ENCODE measurements at regions not wholly inside any gene's neighbourhood (a gene's known extent, or its start where the extent isn't known, plus 50 kb on each side); places are given as distances from the start of the nearest gene placed in this dataset.
A peak's percentile ranks its signal among the peaks of the same experiment; 100 is the strongest.

DNA sequence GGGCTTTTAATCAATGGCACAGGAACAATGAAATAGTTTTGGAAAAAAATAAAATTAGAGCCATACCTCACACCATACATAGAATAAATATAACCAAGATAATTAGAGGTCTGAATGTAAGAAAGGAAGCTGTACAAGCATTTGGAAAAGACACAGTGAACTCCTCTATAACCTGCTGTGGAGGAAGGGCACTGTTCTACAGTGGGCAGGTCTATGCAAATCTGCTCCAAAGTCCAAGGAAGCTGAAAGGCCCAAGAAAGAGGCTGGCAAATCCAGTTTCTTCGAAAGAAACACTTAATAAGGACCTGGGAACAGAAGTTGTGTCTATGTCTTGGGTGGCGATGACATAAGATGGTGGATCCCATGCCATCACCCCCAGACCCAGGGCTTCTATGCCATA is 169.4 kb upstream of the RALGAPA2 start:
- DNase-seq (ENCODE audit: low spot score), result no peak

DNA sequence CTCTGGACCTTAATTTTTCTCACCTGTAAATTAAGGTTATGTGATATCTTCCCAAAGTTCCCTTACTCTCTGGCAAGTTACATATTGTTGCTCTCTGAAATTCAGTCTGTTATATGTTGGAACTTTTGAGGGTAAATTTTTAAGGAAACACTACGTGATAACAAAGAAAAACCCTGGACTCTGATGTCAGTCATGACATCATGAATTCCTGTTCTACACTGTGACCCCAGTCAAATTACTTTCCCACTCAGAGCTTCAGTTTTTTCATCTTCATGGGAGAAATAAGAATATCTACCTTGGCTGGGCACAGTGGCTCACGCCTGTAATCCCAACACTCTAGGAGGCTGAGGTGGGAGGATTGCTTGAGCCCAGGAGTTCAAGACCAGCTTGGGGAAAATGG is 164.6 kb upstream of the RALGAPA2 start:
- DNase-seq (ENCODE audit: low spot score), result no peak

DNA sequence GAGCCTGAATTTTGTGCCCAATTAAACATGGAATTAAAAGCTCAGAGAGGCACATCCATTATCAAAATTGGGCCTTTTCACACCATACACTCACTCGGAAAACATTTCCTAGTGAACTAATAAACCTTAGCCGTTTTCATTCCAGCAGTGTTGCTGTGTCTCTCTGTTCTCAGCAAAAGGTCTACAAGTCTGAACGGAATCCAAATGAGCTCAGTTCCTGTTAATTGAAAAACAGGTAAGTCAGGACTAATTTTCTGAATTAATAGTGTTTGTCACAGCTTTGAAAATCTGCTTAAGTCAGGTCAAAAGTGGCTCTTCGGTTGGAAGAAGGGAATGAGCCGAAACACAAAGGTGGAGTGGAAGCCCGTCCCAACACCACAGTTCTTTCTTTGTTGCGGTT is 163.3 kb upstream of the RALGAPA2 start:
- DNase-seq (ENCODE audit: low spot score), result no peak

DNA sequence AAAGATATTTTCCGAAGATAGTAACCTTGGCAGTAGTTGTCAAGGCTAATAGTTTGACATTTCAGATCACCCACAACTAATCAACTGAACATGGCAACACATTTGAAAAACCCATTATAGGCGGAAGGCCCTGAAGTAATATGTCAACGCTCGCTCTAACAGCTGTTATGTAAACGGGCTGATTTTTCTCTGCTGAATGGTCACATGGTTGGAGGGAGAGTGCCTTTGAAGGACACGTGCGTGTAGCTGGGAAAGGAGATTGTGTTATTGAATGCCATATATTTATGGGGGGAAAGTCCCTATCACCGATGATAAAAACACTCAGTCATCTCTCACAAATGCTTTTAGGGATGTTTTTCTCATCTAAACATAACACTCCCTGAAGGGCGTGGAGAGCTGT is 160.0 kb upstream of the RALGAPA2 start:
- DNase-seq (ENCODE audit: low spot score), result no peak

DNA sequence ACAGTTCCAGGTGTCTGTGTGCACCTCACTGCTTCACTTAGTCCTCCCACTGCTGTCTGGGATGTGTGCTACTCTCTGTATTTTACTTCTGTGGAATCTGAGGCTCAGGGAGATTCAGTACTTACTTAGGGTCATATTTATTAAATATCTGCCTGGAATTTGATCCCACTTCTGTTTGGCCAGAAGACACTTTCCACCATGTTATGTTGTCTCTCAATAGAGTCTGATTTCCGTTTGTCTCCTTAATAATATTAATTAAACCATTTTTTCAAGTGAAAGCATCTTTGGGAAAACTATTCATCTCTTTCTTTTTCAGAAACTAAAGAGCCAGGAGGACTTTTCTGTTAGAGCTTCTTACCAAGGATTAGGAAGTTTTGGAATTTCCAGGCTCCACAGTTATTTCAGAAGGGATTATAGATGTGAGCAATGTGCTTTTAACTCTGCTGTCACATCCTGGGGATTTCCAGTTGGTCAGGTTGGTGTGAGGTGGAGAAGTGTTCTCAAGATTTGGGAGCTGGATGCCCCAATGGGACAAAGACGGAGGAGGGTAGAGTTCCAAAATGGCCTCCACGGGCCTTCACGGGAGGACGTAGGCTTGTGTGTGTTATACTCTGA is 156.8 kb upstream of the RALGAPA2 start:
- no peak for DNase-seq (ENCODE audit: low spot score)

DNA sequence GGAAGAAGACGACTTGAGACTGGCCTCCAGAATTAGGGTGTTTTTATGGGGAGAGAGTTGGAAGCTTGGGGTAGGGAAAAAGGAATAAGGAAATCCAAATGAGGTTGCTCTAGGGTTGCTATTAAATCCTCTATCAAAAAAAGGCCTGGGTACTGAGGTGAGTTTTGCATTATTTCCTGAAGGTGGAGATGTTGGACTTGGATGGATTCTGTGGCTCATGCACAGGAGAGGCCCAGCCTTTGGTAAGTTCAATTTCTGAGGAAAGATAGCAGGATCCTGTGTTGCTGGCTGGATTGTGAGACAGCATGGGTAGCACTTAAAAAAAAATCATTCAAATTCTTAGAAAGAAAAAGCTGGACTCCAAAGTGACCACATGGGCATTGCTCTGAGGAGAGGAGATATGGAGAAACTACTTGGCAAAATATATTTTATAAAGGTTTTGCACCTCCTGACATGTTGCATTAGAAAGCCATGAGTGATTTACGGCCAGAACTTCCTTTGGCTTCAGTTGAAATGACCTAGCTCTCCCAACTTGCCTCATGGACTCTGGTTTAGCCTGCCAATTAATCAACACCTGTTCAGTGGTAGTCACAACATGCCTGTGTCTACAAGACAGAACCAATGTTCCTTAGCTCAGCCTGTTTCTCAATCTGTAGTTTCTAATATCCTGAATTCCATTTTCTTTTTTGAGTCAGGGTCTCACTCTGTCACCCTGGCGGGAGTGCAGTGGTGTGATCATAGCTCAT is 152.1 kb upstream of the RALGAPA2 start:
- DNase-seq (ENCODE audit: low spot score), result no peak

DNA sequence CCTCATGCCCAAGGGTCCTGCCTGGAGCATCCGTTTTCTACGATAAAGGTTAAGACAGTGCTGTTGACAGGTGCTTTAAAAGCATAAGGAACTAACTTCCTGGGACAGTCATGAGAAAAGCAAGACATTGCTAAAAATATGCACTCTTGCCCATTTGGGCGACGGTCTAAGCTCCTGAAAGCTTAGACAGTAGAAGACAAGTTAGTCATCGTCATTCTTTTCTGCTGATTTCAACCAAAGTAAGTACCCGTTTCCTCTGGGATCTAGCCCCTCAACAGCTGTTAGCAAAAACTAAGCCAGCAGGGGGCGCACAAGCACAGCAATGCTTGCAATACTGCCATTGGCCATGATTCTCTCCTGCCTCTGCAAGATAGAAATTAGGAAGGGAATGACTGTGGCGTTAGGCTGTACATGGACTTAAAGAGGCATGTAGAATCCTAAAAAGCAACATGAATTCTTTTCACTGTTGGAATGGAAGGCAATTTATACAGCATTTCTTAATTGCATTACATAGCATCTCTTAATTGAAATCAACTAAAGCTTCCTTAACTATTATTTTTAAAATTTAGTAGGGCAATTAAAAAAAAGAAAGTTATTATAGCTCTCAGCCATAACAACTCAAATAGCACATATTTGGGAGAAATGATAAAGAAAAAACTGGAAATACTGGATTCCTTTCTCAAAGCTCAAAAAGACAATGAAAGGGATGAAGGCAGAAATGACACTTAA is 147.8 kb upstream of the RALGAPA2 start:
- DNase-seq (ENCODE audit: low spot score), result peak; percentile 73

DNA sequence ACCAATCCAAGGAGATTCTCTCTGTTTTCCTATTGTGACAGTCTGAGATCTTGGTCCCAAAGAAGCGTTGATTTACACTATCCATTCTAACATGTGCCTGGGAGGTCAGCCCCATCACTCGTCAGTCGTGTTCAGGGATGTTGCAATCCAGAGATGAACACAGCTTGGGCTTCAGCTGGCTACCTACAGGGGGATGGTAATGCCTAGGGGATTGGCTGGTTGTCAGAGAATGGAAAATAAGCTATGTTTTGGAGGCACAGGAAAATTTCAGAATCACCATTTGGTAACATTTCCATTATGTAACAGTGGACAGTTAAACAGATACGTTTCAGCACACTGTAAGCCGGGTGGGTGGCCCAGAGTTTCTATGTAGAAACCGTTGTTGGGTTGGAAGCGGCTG is 147.1 kb upstream of the RALGAPA2 start:
- no peak for DNase-seq (ENCODE audit: low spot score)

DNA sequence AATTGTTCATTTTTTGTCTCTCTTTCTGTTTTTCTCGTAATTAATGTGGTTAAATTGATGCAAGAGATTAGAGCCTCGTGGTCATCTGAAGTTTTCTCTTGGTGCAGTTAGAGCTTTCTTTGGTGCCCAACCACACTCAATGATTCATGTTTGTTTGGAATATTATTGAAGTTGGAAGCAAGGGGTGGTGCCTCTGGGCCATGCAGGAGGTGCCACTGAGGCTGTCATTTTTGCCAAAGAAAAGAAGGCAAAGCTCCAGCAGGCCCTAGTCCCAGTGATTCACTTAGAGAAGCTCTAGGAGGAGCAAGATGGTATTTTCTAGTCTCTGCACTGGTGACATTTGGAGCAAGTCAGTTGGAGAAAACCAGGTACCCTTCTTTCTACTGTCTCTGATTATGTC is 144.5 kb upstream of the RALGAPA2 start:
- DNase-seq (ENCODE audit: low spot score), result no peak

DNA sequence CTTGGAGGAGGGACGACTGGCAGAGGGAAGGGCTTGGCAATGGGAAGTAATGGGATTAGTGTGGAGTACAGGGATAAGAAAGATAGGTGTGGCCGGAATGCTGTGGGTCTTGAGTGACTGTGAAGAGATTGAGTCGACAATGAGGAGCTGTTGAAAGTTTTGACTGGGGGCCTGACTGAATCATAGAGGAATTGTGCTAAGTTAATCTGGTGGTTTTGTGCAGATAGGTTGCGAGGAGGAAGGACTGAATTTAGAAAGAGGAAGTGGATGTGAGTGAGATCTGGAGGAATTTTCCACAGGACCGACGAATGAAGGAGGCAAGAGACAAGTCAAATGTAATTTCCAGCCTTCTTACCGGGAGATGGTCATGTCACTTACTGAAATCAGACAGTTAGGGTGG is 143.9 kb upstream of the RALGAPA2 start:
- no peak for DNase-seq (ENCODE audit: low spot score)

DNA sequence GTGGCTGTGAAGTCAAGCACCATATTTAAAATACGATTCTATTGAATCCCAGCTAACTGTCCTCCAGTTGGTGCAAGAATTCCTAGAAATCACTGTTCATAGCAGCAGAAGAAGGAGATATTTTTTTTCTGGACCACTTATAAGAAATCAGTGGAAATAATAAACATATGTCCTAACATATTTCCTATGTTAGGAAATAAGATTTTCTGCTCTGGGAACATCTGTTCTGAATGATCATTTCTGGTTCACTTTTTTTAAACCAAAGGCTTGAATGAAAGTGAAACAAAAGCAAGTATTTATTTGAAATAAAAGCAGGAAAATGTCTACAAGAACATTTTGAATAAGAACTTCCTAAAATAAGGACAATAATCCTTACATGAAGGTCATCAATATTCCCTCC is 138.9 kb upstream of the RALGAPA2 start:
- no peak for DNase-seq (ENCODE audit: low spot score)

DNA sequence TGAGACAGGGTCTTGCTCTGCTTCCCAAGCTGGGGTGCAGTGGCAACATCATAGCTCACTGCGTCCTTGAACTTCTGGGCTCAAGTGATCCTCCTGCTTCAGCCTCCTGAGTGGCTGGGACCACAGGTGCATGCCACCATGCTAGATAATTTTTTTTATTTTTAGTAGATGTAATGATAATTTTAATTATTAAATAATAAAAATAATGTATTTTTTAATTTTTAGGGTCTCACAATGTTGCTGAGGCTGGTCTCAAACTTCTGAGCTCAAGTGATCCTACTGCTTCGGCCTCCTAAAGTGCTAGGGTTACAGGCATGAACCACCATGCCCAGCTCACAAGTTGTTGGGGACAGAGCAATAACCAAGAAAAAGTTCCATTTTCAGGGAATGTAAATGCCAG is 138.0 kb upstream of the RALGAPA2 start:
- DNase-seq (ENCODE audit: low spot score), result no peak

DNA sequence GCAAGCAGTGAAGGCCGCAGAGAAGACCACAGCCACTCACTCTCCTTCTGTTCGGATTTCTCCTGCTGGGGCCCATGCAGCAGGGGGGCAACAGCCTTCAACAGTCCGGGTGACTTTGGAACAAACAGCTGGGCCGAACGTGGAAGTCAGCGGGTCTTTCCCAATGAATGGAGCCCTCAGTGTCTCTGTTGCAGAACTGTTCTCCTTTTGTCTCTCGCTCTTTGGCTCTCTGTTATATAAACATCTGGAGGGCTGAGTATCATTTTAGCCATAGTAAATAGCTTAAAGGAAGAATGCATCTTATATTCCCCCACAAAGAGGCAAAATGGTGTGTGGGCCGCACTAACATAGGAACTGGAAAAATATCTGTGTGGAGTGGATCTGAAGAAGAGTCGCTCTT is 136.7 kb upstream of the RALGAPA2 start:
- DNase-seq (ENCODE audit: low spot score), result no peak

DNA sequence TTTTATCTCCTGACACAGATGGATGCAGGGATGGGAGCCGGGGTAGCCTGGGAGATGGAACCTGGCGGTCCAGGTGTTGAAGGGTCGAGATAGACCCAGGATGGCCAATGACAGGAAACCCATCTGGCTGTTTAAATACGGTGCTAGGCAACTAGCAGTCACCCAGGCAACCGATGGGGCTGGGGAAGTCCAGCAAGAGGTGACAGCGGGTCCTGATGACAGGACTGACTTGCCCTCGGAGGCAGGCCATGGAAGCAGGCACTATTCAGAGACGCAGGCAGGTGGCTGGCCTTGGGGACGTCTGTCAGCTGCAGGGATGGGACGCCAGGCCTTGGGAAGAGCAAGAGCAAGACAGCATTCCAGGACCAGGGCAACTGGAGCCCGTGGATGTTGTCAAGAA is 135.4 kb upstream of the RALGAPA2 start:
- DNase-seq (ENCODE audit: low spot score), result no peak

DNA sequence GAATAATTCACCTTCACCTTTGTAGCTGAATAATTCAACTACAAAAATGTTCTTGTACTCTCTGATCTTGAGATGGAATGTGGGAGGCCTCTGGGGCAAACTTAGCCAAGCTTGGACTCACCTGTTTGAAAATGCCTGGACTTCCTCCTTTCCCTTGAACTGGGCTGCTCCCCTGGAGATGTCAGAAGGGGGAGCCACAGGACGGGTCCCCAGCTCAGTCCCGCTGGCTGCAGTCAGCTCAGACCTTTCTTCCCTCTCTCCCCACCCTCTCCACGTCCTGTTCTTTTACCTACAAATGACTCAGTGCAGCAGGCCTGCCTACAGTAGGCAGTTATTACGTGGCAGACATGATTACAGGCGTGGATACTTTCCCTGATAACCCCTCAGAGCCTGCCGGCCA is 131.5 kb upstream of the RALGAPA2 start:
- no peak for DNase-seq (ENCODE audit: low spot score)

DNA sequence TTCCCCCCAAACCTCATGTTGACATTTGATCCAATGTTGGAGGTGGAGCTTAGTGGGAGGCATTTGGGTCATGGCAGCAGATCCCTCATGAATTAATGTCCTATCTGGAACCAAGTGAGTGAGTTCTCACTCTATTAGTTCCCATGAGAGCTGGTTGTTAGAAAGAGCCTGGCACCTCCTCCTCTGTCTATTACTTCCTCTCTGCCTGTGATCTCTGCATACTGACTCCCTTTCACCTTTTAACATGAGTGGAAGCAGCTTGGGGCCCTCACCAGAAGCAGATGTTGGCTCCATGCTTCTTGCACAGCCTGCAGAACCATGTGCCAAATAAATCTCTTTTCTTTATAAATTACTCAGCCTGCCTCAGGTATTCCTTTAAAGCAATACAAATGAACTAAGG is 127.3 kb upstream of the RALGAPA2 start:
- no peak for DNase-seq (ENCODE audit: low spot score)

DNA sequence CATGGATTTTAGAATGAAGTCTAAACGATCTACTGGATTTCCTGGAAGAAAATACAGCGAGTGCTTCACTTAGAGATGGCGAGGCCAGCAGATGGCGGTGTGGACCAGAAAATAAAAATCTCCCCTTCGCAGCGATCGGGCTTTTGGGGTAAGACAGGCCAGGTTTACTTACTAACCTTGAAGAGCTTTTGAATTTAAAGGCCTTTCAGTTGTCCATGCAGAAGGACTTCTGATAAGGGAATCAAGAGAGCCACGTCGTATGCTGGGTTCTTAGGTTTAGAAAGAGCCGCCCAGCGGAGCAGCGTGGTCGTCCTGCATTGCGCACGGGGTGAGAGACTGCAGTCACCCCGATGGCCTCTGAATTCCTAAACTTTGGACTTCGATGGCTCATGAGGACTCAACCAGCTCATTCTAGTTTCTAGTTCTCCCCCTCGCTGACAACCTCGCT is 125.2 kb upstream of the RALGAPA2 start:
- DNase-seq (ENCODE audit: low spot score), result no peak

DNA sequence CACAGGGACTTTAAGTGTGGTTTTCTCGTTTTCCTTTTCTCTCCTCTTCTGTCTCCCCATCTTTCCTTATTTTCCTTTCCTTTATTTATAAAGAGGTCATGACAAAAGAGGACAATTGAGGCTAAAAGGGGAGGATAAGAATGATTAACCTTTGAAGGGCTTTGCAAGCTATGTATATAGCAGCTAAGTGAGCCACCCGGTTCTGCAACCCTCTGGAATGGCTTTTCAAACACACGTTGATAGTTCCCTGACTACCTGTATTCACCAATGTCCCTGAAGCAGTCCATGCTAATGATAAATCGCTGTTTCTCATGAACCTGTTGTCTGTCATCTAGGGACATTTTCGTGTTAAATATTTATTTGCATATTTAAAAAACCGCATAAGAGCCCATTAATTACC is 124.4 kb upstream of the RALGAPA2 start:
- DNase-seq (ENCODE audit: low spot score), result no peak

DNA sequence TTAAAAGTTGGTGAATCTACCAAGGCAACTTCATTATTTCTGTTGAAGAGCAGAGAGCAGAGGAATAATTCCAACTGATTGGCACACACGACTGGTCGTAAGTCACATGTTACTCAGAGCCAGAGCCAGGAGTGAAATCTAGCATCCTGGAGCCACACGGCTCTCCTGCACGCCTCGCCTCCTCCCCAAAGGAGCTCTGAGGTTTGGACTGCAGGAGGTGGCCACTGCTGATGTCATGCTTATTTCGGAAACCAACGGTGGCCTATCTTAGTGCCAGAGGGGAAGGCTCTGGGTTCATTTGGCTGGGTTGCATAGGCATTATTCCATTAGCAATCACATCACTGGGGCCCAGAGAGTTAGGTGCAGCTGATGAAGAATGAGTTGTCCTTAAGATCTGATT is 123.5 kb upstream of the RALGAPA2 start:
- no peak for DNase-seq (ENCODE audit: low spot score)

DNA sequence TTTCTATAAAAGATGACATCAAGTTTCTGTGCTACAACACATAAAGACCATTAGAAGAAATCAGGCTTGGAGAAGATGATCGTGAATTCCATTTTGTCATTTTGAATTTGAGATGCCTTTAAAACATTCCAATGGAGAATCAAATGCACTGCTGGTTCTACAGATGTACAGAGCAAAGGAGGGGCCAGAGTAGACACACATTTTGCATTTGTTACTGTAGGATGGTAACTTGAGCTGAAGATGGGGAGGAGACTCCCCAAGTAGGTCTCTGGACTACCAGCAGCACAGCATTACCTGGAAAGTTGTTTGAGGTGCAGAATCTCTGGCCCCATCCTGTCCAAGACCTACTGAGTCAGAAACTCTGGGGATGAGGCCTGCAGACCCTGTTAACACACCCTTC is 121.6 kb upstream of the RALGAPA2 start:
- no peak for DNase-seq (ENCODE audit: low spot score)

DNA sequence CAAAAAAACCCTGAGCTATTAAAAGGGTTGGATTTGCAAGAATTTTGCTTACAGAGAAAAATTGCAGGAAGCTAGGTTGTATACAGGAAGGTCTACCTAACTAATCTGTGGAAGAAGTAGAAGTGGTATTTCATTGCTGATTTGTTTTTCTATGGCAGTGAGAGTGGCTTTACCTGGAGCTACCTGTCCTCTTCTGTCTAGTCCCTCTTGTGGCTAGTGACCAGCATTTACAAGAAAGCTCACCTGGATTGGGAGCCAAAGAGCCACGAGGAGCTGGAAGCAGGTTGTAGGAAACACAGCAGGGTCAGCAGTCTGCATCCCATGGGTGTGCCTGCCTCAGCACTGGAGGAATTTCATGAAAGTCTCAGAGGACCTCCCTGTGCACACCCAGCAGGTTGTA is 120.3 kb upstream of the RALGAPA2 start:
- DNase-seq (ENCODE audit: low spot score), result no peak

DNA sequence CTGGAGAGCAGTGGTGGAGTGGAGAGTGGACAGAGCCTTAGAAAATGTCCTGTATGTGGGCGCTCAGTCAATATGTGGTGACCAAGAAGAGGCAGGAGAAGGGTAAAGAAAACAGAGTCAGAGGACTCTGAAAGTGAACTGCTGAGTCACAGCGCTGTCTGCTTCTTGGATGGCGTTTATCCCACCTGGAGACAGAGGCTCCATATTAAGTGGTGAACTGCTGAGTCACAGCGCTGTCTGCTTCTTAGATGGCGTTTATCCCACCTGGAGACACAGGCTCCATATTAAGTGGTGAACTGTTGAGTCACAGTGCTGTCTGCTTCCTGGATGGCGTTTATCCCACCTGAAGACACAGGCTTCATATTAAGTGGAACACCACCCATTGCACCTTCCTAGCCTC is 119.3 kb upstream of the RALGAPA2 start:
- no peak for DNase-seq (ENCODE audit: low spot score)

DNA sequence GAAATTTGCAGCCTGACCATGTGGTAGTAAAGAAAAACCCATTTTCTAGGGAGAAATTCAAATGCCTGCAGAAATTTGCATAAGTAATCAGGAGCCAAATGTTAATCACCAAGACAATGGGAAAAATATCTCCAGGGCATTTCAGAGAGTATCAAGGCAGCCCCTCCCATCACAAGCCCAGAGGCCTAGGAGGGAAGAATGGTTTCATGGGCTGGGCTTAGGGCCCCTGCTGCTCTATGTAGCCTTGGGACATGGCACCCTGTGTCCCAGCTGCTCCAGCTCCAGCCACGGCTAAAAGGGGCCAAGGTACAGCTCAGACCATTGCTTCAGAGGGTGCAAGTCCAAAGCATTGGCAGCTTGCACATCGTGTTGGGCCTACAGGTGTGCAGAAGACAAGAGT is 117.2 kb upstream of the RALGAPA2 start:
- no peak for DNase-seq (ENCODE audit: low spot score)

All from CD4-positive, alpha-beta T cell treated with Interleukin-15 for 4 hours (primary cell).